DOHH2 (cell line): ENCODE measurements at regions not wholly inside any gene's neighbourhood (a gene's known extent, or its start where the extent isn't known, plus 50 kb on each side); places are given as distances from the start of the nearest gene placed in this dataset.
"Not testable (repeated sequence)": the region's sequence is repeated elsewhere in the genome, so short reads cannot be mapped to it uniquely, and the experiment has no call there.

Experiments
- H3F3A ChIP-seq: fragments of 200-600 bp; sonication (generic), shearing (Covaris generic); 2 replicates; pipeline ENCODE4 v1.6.0; 2016; ENCODE audit warnings: antibody characterized with exemption, mild to moderate bottlenecking; ENCODE audit not compliant: control insufficient read depth, insufficient read depth
- H3K27ac ChIP-seq: fragments of 200-600 bp; sonication (generic); 2 replicates; pipeline ENCODE4 v1.5.1; 2014; ENCODE audit warnings: low read depth, mild to moderate bottlenecking, low read length, moderate library complexity
- H3K27me3 ChIP-seq: fragments of 200-600 bp; sonication (generic); 2 replicates; pipeline ENCODE4 v1.6.1; 2014; ENCODE audit warnings: mild to moderate bottlenecking, low read length, mixed read lengths; ENCODE audit not compliant: control insufficient read depth
- H3K36me3 ChIP-seq: fragments of 200-600 bp; sonication (generic); 2 replicates; pipeline ENCODE4 v1.6.1; 2014; ENCODE audit warnings: mild to moderate bottlenecking, low read length, moderate library complexity, mixed read lengths; ENCODE audit not compliant: control insufficient read depth
- H3K4me1 ChIP-seq: fragments of 200-600 bp; sonication (generic); 2 replicates; pipeline ENCODE4 v1.6.1; 2014; ENCODE audit warnings: mild to moderate bottlenecking, low read length, mixed read lengths; ENCODE audit not compliant: control insufficient read depth
- H3K4me2 ChIP-seq: fragments of 200-600 bp; sonication (generic); 2 replicates; pipeline ENCODE4 v1.6.0; 2014; ENCODE audit warnings: mild to moderate bottlenecking, low read length, moderate library complexity
- H3K4me3 ChIP-seq: fragments of 200-600 bp; sonication (generic); 2 replicates; pipeline ENCODE4 v1.5.1; 2014; ENCODE audit warnings: mild to moderate bottlenecking, low read length, mixed read lengths
- H3K79me2 ChIP-seq: fragments of 200-600 bp; sonication (generic); 2 replicates; pipeline ENCODE4 v1.6.1; 2014; ENCODE audit warnings: mild to moderate bottlenecking, low read length, mixed read lengths; ENCODE audit not compliant: control insufficient read depth
- H3K9me2 ChIP-seq: fragments of 200-600 bp; sonication (generic); replicated peaks from 2 replicates; pipeline ENCODE4 v1.6.1; 2014; ENCODE audit warnings: mild to moderate bottlenecking, low read length, mixed read lengths; ENCODE audit not compliant: control insufficient read depth
- H3K9me3 ChIP-seq: fragments of 200-600 bp; sonication (generic); 2 replicates; pipeline ENCODE4 v1.6.1; 2014; ENCODE audit warnings: antibody characterized with exemption, low read length, mixed read lengths; ENCODE audit not compliant: control insufficient read depth, insufficient read depth
- H4K20me1 ChIP-seq: fragments of 200-600 bp; sonication (generic); 2 replicates; pipeline ENCODE4 v1.6.0; 2014; ENCODE audit warnings: low read depth, mild to moderate bottlenecking, antibody characterized with exemption, low read length, moderate library complexity; ENCODE audit not compliant: control insufficient read depth, insufficient read depth
- EZH2phosphoT487 ChIP-seq: fragments of 200-600 bp; sonication (generic); IDR thresholded peaks from 2 replicates; pipeline ENCODE4 v1.6.1; 2017; ENCODE audit warnings: borderline replicate concordance, mild to moderate bottlenecking, antibody characterized with exemption, low read length, moderate library complexity, mixed read lengths
- TF ChIP-seq, protein P1 (sequence below): fragments of 200-600 bp; sonication (generic); IDR thresholded peaks from one replicate; pipeline ENCODE4 v1.5.1; 2014; ENCODE audit warnings: antibody characterized with exemption, mild to moderate bottlenecking, low read depth, low read length; ENCODE audit not compliant: poor library complexity, severe bottlenecking

DNA sequence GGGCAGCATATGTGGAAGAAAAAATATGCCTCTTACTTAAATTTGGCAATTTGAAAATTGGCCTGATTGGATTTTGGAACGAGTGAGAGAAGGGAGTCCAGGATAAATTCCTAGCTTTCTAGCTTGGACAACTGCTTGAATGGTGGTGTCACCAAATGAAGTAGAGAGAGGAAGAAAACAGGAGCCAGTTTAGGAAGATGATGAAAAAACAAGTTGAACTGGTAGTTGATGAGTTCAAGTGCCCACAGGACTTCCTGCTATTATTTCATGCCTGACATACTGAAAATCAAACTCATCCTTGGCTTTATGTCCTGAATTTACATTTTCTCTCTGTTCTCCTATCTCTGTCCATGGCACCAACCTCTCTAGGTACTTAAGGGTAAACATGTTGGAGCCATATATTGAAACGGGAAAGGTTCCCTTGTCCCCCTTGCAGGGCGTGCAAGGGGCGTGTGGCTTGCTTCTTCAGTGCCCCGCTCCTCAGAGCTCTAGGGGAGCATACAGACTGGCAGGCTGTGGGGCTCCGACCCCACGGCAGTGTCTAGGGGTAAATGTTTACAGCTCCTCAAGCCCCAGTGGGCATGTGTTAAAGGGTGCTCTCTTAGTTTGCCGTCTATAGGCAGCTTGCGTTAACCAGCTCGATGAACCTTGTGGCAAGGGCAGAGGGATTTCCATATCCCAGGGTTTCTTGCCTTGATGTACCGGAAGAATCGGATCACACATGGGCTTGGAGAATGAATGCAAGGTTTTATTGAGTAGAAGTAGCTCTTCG lies 250.7 kb upstream of the PGRMC2 start:
- TF ChIP-seq EZH2phosphoT487, result no peak
- TF ChIP-seq, protein P1, sequence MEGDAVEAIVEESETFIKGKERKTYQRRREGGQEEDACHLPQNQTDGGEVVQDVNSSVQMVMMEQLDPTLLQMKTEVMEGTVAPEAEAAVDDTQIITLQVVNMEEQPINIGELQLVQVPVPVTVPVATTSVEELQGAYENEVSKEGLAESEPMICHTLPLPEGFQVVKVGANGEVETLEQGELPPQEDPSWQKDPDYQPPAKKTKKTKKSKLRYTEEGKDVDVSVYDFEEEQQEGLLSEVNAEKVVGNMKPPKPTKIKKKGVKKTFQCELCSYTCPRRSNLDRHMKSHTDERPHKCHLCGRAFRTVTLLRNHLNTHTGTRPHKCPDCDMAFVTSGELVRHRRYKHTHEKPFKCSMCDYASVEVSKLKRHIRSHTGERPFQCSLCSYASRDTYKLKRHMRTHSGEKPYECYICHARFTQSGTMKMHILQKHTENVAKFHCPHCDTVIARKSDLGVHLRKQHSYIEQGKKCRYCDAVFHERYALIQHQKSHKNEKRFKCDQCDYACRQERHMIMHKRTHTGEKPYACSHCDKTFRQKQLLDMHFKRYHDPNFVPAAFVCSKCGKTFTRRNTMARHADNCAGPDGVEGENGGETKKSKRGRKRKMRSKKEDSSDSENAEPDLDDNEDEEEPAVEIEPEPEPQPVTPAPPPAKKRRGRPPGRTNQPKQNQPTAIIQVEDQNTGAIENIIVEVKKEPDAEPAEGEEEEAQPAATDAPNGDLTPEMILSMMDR, result no peak
- H3K27ac ChIP-seq, result no peak overlapping the region
- no peak overlapping the region for H3K4me3 ChIP-seq
- no peaks in the 10 kb centered on the region for H3K79me2 ChIP-seq
- H3K9me3 ChIP-seq, result no peaks in the 10 kb centered on the region
- H3K4me2 ChIP-seq, result no peak overlapping the region
- no peaks in the 10 kb centered on the region for H3K4me1 ChIP-seq
- no peaks in the 10 kb centered on the region for H3K27me3 ChIP-seq
- no peaks in the 10 kb centered on the region for H3F3A ChIP-seq
- H3K36me3 ChIP-seq, result no peaks in the 10 kb centered on the region
- H4K20me1 ChIP-seq, result no peaks in the 10 kb centered on the region
- H3K9me2 ChIP-seq, result no peaks in the 10 kb centered on the region

DNA sequence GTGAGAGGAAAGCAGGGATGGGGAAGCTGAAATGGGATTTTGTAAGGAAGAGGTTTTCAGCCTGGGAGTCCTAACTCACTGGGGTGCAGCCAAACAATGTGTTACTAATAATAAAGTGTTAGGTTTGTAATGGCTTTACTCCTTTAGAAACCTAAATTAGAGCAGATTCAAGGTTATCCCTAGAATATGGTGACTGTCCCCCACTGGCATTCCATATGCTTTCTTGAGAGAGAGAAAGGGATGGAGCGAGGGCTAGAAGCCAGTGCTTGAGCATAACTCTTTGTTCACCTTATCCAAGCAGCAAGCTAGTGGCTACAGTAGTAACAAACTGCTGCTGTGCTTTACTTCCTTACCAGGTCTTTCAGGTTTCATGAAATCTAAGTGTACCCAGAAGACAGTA lies 249.1 kb upstream of the PGRMC2 start:
- H3K27me3 ChIP-seq, result no peaks in the 10 kb centered on the region
- H3K4me1 ChIP-seq, result no peaks in the 10 kb centered on the region
- no peaks in the 10 kb centered on the region for H3K9me3 ChIP-seq
- no peaks in the 10 kb centered on the region for H4K20me1 ChIP-seq
- no peak overlapping the region for H3K4me3 ChIP-seq
- H3K27ac ChIP-seq, result no peak overlapping the region
- TF ChIP-seq, protein P1, result no peak
- no peak for TF ChIP-seq EZH2phosphoT487
- no peaks in the 10 kb centered on the region for H3F3A ChIP-seq
- H3K36me3 ChIP-seq, result no peaks in the 10 kb centered on the region
- no peak overlapping the region for H3K4me2 ChIP-seq
- H3K9me2 ChIP-seq, result no peaks in the 10 kb centered on the region
- H3K79me2 ChIP-seq, result no peaks in the 10 kb centered on the region

DNA sequence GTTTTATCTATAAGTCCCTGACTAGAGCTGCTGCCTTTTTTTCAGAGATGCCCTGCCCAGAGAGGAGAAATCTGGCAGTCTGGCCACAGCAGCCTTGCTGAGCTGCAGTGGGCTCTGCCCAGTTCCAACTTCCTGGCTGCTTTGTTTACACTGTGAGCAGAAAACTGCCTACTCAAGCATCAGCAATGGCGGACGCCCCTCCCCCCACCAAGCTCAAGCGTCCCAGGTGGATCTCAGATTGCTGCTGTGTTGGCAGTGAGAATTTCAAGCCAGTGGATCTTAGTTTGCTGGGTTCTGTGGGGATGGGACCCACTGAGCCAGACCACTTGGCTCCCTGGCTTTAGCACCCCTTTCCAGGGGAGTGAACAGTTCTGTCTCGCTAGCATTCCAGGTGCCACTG lies 247.9 kb upstream of the PGRMC2 start:
- H3K27me3 ChIP-seq, H3K9me3 ChIP-seq, H3F3A ChIP-seq, H3K36me3 ChIP-seq, H3K79me2 ChIP-seq, H3K4me3 ChIP-seq, H4K20me1 ChIP-seq, H3K4me1 ChIP-seq, H3K9me2 ChIP-seq, H3K27ac ChIP-seq, H3K4me2 ChIP-seq: not testable (repeated sequence)

DNA sequence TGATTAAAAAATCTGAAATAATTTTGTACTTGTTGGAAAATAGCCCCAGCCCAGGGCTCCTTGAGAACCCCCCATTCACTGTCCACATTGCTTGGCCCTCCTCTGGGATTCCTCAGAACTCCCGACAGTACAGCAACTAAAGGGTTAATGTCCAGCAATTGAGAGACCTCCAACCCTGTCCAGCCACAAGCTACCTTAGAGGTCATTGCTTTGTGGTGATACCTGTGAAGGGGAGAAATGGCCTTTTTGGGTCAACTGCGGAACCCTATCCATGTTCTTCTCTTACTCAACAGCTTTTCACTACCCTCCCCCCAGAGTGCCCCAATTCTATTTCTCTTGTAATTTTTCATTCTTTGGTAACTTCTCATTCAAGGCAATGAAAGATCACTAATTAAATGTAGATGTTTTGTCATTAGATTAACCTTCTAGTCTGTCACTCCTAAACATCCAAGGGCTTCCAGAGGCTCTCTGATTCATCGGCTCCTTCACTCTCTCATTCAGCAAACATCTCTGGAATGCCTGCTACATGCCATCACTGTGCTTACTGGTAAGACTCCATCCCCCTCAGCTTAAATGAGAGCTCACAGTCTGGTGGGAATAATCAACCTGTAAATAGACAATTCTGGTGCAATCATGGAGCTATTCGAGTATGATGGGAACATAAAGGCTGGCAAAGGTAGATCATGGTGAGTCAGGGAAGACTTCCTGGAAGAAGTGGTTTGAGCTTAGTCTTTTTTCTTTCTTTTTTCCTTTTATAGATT lies 241.4 kb upstream of the PGRMC2 start:
- H3K9me2 ChIP-seq, result no peaks in the 10 kb centered on the region
- H3K4me1 ChIP-seq, result no peaks in the 10 kb centered on the region
- H3K27me3 ChIP-seq, result no peaks in the 10 kb centered on the region
- H3K4me2 ChIP-seq, result no peak overlapping the region
- no peaks in the 10 kb centered on the region for H3F3A ChIP-seq
- TF ChIP-seq EZH2phosphoT487, result no peak
- TF ChIP-seq, protein P1, result no peak
- H3K79me2 ChIP-seq, result no peaks in the 10 kb centered on the region
- H4K20me1 ChIP-seq, result no peaks in the 10 kb centered on the region
- H3K4me3 ChIP-seq, result no peak overlapping the region
- no peaks in the 10 kb centered on the region for H3K9me3 ChIP-seq
- H3K36me3 ChIP-seq, result no peaks in the 10 kb centered on the region
- H3K27ac ChIP-seq, result no peak overlapping the region
